Right ventricle myocardium superior (tissue), 1 donor: ENCODE measurements at regions not wholly inside any gene's neighbourhood (a gene's known extent, or its start where the extent isn't known, plus 50 kb on each side); places are given as distances from the start of the nearest gene placed in this dataset.
A peak's percentile ranks its signal among the peaks of the same experiment; 100 is the strongest.

Source experiments
- ATAC-seq: fragments of 200-7000 bp; cut with Tn5 transposase; one replicate; pipeline ENCODE4 v1.9.1; 2020; ENCODE audit warnings: mild to moderate bottlenecking; ENCODE audit not compliant: poor library complexity
- DNase-seq: peaks from one replicate; pipeline ENCODE4 v3.0.0-alpha.2; 2020
- intact Hi-C: fragments of 100-400 bp; cut with DNase I; formaldehyde crosslinking; loops from one replicate; pipeline ENCODE4 v1.11.2; 2022
- donor health status: DM: no; HTN: yes; CAD: no; lungs with severe emphysema.

DNA sequence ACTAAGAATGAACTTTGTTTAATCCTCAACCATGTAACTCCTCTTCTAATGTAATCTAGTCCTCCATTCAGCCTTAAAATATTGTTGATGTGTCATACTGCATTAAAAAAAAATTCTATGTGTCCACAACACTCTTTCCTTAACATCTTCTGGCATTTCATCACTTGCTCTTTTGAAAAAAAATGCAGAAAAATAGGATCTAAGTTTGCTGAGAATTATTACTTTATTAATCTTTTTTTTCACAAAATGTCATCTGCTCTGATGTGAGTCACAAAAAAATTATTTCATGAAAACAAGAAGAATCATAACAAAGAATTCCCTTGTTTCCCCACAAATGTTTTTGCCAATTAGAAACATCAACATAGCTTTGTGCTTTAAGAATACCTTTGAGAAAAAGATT lies 410.1 kb upstream of the MGAT4C start:
- intact Hi-C loops: no loop called here
- no peak for DNase-seq
- ATAC-seq: no peak

DNA sequence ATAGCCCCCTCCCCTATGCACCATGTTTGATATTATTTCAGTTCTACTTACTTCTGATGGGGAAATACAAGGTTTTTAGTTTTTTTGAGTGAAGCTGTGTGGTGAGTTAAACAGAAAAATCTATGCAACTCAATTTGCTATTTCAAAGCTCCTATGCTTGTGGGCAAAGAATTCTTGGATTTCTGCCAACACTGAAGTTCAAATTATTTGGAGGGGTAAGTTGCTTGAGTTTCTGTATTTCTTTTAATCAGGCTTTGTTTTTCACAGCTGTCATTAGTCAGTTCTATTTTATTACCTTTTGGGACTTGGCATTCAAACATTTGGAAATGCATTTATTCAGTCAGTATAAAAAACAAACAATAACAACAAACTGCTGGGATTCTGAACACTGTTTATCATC lies 407.5 kb upstream of the MGAT4C start:
- intact Hi-C loops: no loop called here
- DNase-seq (no peak), ATAC-seq (no peak)

DNA sequence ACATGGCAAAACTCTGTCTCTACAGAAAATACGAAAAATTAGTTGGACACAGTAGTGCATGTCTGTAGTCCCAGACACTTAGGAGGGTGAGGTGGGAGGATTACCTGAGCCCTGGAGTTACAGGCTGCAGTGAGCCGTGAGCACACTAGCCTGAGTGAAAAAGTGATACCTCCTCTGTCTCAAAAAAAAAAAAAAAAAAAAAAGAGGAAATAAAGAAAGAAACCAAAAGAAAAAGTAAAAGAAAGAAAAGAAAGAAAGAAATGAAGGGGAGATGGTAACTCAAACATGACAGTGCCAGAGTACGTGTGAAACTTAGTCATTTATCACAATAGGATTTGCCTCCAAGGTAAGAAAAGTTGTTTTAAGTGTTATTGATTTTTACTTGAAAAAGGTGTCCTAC lies 407.0 kb upstream of the MGAT4C start:
- intact Hi-C loops: no loop called here
- DNase-seq: no peak
- no peak for ATAC-seq

DNA sequence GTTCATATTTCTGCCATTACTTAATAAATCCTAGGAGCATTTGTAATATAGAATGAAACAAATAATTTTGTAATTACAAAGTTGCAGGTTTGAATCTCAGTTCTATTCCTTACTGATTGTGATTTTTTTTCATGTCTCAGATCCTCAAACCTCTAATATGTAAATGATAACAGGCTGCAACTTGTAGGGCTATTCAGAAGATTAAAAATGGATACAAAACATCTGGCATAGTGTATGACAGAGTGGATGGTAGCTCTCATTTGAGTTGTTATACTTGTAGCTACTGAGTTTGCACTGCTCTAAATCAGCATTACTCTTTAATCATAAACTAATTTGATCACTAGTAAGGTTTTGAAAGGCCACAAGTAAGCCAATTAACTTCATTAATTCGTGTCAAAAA lies 406.3 kb upstream of the MGAT4C start:
- DNase-seq (no peak), ATAC-seq (no peak)
- intact Hi-C loops: no loop called here

DNA sequence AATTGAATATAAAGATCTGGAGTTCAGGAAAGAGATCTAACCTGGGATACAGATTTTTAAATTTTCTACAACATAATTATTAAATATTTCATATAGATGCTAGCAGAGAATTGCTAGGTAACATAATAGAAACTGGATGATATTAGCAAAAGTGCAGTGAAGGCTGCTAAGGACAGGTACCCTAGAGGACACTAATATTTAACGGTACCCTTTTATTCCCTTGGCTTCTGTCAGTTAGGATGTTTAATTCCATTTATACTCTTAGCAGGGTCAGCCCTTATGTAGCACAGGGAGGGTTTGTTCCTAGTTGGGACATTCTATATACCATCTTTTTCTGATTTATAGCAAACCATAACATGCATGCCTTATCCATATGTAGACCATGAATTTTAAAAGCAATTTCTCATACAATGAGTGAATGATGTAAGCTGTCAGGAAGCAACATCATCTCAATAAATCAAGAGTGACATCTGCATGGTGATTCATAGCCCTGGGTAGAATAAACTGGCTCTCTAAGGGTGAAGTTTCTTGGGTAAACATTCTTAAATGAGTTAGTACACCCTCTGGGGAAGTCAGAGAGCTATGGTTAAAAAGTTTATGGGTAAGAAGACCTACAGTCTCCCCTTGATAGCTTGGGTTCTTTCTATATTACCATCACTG lies 404.4 kb upstream of the MGAT4C start:
- no peak for DNase-seq
- no peak for ATAC-seq
- intact Hi-C loops: no loop called here

DNA sequence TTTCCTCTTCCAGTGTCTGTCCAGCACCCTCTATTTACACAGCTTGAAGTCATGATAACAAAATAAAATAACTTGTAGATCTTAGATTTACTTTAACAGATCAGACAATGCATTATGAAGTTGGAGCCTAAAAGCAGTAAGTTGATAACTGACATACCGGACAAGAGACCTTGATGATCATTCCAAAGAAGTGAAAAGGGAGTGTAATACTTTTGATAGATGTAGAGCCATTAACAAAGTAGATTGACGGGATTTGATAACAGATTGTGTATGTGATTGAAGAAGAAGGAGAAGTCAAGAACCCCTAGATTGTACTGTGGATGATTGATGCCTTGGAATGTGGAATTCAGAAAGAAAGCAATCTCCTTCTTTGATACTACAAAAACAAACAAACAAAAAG lies 403.8 kb upstream of the MGAT4C start:
- intact Hi-C loops: no loop called here
- ATAC-seq: no peak
- no peak for DNase-seq

DNA sequence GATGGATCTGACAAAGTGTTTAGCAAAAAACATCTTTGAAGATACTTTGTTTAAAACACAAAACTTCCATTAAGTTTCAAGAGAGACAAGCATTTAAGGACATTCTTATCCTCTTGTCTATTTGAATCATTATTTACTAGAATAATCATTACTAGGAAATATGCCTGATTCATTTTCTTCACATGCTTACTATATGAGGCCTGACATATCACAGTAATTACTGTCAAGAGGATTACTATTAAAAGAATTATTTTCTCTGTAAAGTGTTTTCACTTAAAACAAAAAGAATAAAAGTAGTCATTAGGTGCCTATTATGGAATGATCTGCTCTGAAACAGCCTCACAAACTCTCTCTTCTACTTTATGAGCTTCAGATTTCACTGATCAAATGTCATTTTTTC lies 402.1 kb upstream of the MGAT4C start:
- DNase-seq: no peak
- no peak for ATAC-seq
- intact Hi-C loops: no loop called here

DNA sequence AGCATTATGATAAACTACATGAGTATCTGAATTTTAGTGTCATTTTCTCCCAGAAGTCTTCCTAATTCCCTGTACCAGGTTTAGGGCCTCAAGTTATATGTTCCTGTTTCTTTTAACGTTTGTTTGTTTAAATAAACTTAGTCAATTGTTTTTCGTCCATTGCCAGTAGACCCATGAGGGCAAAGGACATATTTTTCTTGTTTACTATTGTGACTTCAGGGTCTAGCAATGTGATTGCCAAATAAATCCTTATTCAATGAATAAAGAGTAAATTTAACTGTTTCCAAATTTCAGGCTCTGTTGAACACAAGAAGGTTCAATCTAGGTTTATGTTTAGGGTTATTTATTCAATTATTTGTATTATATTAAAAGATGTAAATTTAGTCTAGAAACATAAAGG lies 391.6 kb upstream of the MGAT4C start:
- DNase-seq (no peak), ATAC-seq (no peak)
- intact Hi-C loops: no loop called here

DNA sequence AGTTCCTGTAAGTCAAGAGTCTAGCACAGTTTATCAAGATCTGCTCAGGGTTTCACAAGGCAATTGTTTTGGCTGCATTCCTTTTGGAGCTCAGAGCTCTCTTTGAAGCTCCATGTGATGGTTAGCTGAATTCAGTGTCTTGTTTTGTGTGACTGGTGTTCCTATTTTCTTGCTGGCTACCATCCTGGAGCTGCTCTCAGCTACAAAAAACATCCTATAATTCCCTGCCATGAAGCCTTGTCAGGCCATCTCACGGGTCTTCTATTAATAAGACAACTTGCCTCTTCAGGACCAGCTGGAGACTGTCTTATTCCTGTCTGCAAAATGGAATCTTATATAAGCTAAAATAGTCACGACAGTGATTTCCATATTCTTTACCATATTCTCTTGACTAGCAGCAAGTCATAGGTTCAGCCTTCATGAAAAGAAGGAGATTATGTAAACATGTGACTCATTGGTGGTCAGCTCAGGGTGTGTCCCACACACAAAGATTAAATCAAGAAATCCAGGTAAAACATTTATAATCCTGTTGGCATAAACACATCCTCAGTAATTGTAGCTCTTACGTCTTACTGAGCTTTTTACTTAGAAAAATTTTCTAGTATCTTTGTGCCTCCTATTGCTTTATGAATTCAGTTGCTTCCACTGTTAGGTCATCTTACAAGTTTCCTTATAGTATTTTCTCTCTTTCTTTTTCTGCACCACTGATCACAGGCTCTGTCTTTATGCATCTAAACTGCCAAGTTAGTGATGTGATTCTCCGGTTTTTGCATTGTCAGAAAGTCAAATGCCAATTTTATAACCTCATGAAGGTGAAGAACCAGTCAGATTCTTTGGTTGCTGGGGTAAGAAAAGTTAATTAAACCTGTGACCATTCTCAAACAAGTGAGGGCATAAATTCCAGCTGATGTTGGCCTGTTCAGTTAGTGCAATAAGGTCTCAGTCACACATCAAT lies 378.5 kb upstream of the MGAT4C start:
- intact Hi-C loops: no loop called here
- DNase-seq (no peak), ATAC-seq (no peak)

DNA sequence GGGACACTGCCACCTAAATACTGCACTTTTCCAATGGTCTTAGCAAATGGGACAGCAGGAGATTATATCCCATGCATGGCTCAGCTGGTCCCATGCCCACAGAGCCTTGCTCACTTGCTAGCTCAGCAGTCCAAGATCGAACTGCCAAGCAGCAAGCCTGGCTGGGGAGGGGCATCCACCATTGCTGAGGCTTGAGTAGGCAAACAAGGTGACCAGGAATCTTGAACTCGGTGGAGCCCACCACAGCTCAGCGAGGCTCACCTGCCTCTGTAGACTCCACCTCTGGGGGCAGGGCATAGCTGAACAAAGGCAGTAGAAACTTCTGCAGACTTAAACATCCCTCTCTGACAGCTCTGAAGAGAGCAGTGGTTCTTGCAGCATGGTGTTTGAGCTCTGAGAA lies 370.8 kb upstream of the MGAT4C start:
- intact Hi-C loops: no loop called here
- ATAC-seq (no peak), DNase-seq (no peak)

DNA sequence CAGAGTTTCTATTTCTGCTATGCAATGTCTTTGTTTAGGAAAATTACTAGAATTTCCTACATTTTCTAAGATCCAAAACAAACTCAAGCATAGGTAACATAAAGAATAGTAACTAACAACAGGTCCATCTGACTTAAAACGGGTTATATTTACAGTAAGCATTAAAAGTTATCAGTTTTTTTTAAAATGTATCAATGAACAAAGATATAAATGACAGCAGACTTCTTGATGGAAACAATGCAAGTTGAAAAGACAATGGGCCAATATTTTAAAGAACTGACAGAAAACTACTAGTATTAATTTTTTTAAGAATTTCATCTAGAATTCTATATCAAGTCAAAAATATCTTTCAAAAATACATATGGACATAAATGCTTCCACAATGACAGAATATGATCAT lies 367.1 kb upstream of the MGAT4C start:
- DNase-seq: no peak
- no peak for ATAC-seq
- intact Hi-C loops: no loop called here

DNA sequence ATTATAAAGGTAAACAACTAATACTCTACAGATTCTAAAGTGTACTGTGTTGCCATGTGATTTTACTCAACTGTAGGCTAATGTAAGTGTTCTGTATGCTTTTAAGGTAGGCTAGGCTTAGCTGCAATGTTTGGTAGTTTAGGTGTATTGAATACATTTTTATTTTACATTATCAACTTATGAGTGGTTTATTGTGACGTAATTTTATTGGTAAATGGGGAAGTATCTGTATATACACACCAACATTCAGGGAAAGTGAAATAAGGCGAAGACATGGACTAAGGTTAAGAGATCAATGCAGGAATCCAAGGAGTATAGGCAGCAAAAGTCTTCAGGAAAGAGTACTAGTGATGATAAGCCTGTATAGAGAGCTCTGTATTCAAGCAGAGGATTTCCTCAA lies 365.8 kb upstream of the MGAT4C start:
- ATAC-seq (no peak), DNase-seq (no peak)
- intact Hi-C loops: no loop called here

DNA sequence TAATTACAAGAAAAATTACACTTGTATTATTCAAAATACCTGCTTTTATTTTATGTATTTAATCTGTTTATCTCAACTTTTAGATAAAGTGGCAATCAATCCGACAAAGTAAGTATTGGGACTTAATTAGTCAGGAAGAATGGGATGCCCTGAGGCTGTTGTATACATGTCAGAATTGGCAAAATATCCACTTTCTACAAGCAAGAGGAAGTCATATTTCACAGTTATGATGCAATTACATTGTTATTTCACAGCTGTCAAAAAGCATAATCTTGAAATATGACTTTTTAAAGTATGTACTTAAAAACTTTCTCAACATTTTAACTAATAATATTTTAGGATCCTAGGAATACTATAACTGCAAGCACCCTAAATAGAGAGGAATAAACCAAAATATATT lies 357.1 kb upstream of the MGAT4C start:
- ATAC-seq (no peak), DNase-seq (no peak)
- intact Hi-C loops: no loop called here

DNA sequence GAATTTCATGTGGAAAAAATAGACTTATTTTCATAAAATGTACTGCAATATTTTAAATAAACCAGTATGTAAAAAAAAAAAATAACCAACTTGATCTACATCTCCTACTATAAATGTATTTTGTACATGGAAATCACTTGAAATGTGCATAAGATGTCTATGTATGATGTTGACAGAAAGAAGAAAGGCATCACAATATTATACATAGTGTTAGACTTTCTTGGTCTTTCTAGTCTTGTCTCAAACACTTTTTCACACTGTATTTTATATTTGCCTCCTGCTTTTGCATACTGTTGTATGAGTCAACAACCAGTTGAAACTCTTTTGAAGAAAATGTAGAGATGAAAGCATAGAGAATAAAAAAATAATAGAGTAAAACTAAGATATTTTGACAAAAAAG lies 352.4 kb upstream of the MGAT4C start:
- intact Hi-C loops: no loop called here
- DNase-seq (no peak), ATAC-seq (no peak)

DNA sequence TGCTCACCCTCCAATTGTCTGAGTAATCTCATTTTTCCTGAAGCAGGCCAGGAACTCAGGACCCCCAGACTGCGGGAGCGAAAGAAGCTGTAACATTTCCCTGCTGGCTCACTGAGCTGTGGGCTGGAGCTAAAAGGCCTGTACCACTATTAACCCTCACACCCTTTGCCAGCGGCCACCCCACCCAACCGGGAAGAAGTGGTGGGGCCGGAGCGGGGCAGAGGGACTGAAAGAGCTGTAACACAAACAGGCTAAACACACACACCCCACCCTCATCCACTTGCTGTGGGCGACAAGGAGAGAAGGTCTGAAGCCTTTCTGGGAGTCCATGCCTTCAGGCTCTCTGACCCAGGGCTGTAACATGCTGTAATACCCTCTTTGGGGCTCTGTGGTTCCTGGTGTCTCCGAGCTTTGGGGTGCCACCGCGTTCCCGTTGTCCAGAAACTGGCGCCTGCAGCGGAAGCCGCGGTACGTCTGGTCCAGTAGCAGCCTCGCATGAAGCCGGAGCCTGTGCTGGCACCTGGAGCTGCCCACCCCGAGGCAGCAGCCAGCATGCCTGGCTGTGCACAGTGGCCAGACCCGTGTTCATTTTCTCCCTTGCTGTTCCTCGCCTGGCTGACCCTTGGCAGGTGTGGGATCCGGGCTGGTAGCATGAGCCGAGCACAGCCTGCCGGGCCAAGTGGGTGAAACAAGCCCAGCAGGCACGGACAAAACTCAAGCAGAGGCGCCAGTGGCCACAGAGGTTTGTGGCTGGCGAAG lies 345.5 kb upstream of the MGAT4C start:
- intact Hi-C loops: no loop called here
- DNase-seq: peak; percentile 22
- ATAC-seq: no peak

DNA sequence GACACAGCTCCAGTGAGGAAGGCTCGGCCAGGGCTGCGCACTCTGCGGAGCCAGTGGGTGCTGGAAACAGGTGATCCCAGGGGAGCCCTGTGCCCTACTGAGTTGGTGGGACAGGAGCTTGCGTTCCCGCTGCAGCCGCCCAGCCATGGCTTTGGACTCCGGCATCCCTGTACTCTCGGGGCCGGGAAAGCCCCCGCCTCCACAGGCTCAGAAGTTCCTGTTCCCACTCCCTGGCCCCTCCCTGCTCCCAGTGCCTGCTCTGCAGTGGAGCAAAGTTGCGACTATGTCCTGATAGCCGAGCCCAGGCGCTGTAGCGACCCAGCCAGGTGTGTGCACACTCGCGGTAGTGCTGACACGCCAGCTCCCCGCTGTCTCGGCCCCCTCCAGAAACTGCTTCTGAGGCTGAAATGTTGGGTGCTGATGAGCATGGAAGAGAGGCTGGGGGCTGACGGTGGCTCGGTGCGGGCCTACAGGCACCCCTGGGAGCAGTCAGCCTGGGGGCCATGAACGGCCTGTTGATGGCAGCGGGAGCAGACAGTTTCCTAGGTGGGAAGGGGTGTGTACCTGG lies 344.6 kb upstream of the MGAT4C start:
- DNase-seq: peak; percentile 33
- ATAC-seq: no peak
- intact Hi-C loops: no loop called here

DNA sequence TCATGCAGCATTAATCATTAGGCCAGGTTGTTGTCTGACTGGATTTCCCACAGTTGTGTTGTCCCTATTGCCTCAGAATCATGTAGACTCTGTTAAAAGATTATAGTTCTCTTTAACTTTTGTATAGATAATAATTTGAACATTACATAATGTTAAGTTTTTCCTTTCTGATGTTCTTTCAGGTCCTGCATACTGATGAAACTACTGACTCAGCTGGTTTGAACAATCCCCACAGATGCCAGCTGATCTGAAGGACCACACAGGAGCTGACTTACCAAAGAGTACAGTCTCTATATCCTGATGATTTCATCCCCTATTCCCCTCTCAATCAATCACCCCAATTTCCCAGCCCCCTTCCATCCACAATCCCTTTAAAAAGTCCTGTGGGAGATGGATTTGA lies 341.2 kb upstream of the MGAT4C start:
- intact Hi-C loops: no loop called here
- no peak for ATAC-seq
- no peak for DNase-seq

DNA sequence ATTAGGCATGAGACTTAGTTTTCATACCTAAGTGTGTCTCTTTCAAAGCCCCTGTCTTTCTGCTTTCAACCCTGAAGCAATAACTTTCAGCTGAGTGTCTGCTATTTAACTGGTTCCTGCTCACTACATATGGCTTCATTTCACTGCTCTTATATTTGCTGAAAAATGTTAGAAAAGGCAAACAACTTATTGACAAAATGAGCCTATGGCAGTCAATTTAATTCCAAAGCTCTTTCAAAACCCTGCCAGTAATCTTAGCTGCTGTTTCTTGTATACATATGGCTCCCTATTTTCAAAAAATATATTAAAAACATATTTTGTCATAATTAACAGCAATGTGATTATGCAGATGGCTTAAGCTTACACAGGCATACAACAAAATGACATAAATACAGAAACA lies 334.1 kb upstream of the MGAT4C start:
- intact Hi-C loops: no loop called here
- no peak for DNase-seq
- ATAC-seq: no peak

DNA sequence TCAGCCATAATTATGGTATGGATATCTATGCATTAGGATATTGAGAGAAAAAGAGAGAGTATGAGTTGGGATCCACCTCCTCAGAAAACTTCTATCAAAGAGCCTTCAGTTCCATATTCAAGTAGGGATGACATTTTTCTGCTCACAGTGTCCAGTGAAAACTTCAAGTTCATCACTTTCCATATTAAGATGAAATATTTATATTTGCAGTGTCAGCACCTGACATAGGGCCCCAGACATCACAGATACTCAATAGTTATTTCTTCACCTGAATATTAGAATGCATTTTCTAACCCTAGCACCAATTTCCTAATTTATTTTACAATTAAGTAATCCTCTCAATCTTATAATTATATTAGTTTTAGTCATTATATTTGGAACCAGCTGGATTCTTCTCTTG lies 318.0 kb upstream of the MGAT4C start:
- ATAC-seq: no peak
- no peak for DNase-seq
- intact Hi-C loops: no loop called here
